ENCODE measurements at regions not wholly inside any gene's neighbourhood (a gene's known extent, or its start where the extent isn't known, plus 50 kb on each side); places are given as distances from the start of the nearest gene placed in this dataset.

GRCh38 chr1:83500531-83500930 is 498.4 kb downstream of the TTLL7 start:
- TF ChIP-seq TAF1 (IDR thresholded peaks at IDR 0.05; ENCODE audit: low read depth) (no peak), RAD21 (IDR thresholded peaks at IDR 0.05; ENCODE audit: low read depth) (no peak), MAX (IDR thresholded peaks at IDR 0.05) (no peak), EP300 (IDR thresholded peaks at IDR 0.05; ENCODE audit: borderline replicate concordance) (no peak), REST (IDR thresholded peaks at IDR 0.05; ENCODE audit: low read depth) (no peak), ZBTB7A (IDR thresholded peaks at IDR 0.05; ENCODE audit: low read depth) (no peak), TCF12 (IDR thresholded peaks at IDR 0.05; ENCODE audit: low read depth) (no peak), TEAD4 (IDR thresholded peaks at IDR 0.05) (no peak)
- TF ChIP-seq, protein P1, sequence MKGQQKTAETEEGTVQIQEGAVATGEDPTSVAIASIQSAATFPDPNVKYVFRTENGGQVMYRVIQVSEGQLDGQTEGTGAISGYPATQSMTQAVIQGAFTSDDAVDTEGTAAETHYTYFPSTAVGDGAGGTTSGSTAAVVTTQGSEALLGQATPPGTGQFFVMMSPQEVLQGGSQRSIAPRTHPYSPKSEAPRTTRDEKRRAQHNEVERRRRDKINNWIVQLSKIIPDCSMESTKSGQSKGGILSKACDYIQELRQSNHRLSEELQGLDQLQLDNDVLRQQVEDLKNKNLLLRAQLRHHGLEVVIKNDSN (IDR thresholded peaks at IDR 0.05) = no peak

All from Ishikawa (cell line).